ENCODE measurements at regions not wholly inside any gene's neighbourhood (a gene's known extent, or its start where the extent isn't known, plus 50 kb on each side); places are given as distances from the start of the nearest gene placed in this dataset.

DNA sequence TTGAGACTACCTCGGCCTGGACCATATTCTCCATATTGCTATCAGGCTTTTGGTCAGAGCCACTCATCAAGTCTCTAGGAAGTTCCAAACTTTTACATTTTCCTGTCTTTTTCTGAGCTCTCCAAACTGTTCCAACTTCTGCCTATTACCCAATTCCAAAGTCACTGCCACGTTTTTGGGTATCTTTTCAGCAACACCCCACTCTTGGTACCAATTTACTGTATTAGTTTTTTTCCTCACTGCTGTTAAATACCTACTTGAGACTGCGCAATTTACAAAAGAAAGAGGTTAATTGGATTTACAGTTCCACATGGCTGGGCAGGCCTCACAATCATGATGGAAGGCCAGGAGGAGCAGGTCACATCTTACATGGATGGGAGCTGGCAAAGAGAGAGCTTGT is 507.8 kb upstream of the ZNF608 start:
- H3K4me1 ChIP-seq (ENCODE audit: control insufficient read depth, insufficient read depth, low read length, poor library complexity, severe bottlenecking), result no peaks in the 10 kb centered on the region
- no peak for ATAC-seq (ENCODE audit: low read depth in 2 of 2)
- no peaks in the 10 kb centered on the region for H3K36me3 ChIP-seq (ENCODE audit: control insufficient read depth, insufficient read depth, low read length)
- peaks cover 0 to 6% of the 10 kb centered on the region in 2 experiments for H3K9me3 ChIP-seq (ENCODE audit: control insufficient read depth in 2 of 2, low read length in 2 of 2)
- H3K27ac ChIP-seq (ENCODE audit: insufficient read depth, low read length, poor library complexity, severe bottlenecking), result no peak overlapping the region
- Mint-ChIP-seq H3K27me3 (no peaks in the 10 kb centered on the region), H3K4me1 (no peaks in the 10 kb centered on the region), H3K36me3 (no peaks in the 10 kb centered on the region), H3K9me3 (peaks cover 0 to 35% (median 6%) of the 10 kb centered on the region in 7 donors), H3K27ac (no peak overlapping the region), H3K4me3 (no peak overlapping the region)
- H3K27me3 ChIP-seq (ENCODE audit: control insufficient read depth, insufficient read depth, low read length), result no peaks in the 10 kb centered on the region
- H3K4me3 ChIP-seq (ENCODE audit: low read depth, low read length), result no peak overlapping the region
- no peak for DNase-seq

DNA sequence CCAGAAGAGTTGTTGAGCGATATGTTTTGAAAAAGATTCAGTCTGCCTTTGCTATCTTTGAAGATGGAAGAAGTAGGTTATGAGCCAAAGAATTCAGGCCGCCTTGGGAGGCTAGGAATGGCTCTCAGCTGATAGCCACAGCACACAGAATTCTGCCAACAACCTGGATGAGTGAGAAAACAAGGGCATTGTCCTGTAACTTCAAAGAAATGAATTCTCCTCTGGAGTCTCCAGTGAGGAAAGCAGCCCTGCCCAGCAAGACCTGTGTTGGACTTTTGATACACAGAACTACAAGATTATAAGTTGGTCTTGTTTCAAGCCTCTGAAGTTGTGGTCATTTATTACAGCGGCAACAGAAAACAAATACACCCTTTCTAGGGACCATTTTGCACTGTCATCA is 509.9 kb upstream of the ZNF608 start:
- H3K4me3 Mint-ChIP-seq, result no peak overlapping the region
- H3K4me1 Mint-ChIP-seq, result no peaks in the 10 kb centered on the region
- no peaks in the 10 kb centered on the region for H3K27me3 Mint-ChIP-seq
- H3K4me1 ChIP-seq (ENCODE audit: control insufficient read depth, insufficient read depth, low read length, poor library complexity, severe bottlenecking), result no peaks in the 10 kb centered on the region
- H3K27me3 ChIP-seq (ENCODE audit: control insufficient read depth, insufficient read depth, low read length), result no peaks in the 10 kb centered on the region
- H3K27ac ChIP-seq (ENCODE audit: insufficient read depth, low read length, poor library complexity, severe bottlenecking), result no peak overlapping the region
- DNase-seq (no peak), ATAC-seq (ENCODE audit: low read depth in 2 of 2) (no peak)
- H3K9me3 Mint-ChIP-seq, result peaks cover 1 to 37% (median 6%) of the 10 kb centered on the region in 7 donors
- no peaks in the 10 kb centered on the region for H3K36me3 Mint-ChIP-seq
- H3K27ac Mint-ChIP-seq, result no peak overlapping the region
- peaks cover 0 to 6% of the 10 kb centered on the region in 2 experiments for H3K9me3 ChIP-seq (ENCODE audit: control insufficient read depth in 2 of 2, low read length in 2 of 2)
- no peaks in the 10 kb centered on the region for H3K36me3 ChIP-seq (ENCODE audit: control insufficient read depth, insufficient read depth, low read length)
- no peak overlapping the region for H3K4me3 ChIP-seq (ENCODE audit: low read depth, low read length)

DNA sequence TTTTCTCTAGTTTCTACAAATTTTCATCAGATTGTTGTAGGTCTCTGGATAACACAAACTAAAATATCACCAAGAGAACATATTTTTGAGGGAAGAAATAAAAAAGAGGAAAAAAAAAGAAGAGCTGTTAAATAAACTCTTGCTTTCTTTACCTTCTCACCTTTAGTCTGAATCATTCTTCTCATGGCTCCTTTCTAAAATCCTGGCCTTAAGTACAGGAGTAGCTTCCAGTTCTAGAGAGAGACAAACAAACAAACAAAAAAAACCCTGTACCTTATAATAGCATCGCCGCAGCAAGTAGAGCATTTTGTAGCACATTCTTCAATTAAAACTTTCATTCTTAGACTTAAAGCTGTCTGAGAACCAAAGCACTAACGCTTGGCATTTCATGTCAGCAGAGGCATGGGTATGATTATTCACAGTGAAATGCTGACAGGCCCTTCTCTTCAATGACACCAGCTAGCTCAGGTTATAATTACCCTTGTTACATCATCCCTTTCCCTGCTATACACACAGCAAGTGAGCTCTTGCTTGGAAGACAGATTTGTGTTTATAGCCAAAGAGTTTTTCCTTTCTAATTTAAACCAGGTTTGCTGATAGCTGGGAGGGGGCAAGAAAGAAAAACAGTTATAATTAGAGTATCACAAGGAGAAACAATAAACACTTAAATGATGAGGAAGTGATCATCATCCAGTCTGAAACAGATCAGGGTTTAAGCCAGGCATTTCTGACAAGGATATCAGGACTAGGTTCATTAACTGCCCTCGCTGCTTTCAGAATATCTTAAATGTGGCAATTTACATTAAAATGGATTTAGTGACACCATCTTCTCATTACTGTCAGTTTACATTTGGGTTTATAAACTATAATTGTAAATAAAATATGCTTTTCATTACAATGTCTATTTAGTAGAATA is 510.9 kb upstream of the ZNF608 start:
- peaks cover 1 to 36% (median 6%) of the 10 kb centered on the region in 7 donors for H3K9me3 Mint-ChIP-seq
- H3K27ac ChIP-seq (ENCODE audit: insufficient read depth, low read length, poor library complexity, severe bottlenecking), result no peak overlapping the region

DNA sequence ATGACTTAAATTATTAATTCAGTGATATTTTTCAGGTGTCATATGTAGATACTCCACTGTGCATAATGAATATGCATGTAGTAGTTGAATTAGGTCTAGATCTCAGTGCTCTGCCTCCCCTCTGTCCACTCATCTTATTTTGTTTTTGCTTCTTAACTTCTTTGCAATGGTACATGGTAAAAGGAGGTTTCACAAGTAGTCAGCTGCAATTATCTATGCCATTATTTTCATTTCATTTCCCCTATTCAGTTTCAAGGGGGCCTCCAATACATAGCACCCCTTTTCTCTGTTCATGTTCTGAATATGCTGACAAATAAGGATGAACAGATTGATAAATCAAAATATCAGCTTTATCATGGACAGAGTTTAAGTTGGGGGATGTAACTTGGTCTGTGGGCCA is 511.6 kb upstream of the ZNF608 start:
- Histone ChIP-seq H3K4me1 (ENCODE audit: control insufficient read depth, insufficient read depth, low read length, poor library complexity, severe bottlenecking) (no peaks in the 10 kb centered on the region), H3K36me3 (ENCODE audit: control insufficient read depth, insufficient read depth, low read length) (no peaks in the 10 kb centered on the region), H3K27ac (ENCODE audit: insufficient read depth, low read length, poor library complexity, severe bottlenecking) (no peak overlapping the region), H3K9me3 (ENCODE audit: control insufficient read depth in 2 of 2, low read length in 2 of 2) (peaks cover 0 to 6% of the 10 kb centered on the region in 2 experiments), H3K4me3 (ENCODE audit: low read depth, low read length) (no peak overlapping the region), H3K27me3 (ENCODE audit: control insufficient read depth, insufficient read depth, low read length) (no peaks in the 10 kb centered on the region)
- Mint-ChIP-seq H3K36me3 (no peaks in the 10 kb centered on the region), H3K4me3 (no peak overlapping the region), H3K4me1 (no peaks in the 10 kb centered on the region), H3K27ac (no peak overlapping the region), H3K9me3 (peaks cover 1 to 33% (median 6%) of the 10 kb centered on the region in 7 donors), H3K27me3 (no peaks in the 10 kb centered on the region)
- DNase-seq (no peak), ATAC-seq (ENCODE audit: low read depth in 2 of 2) (no peak)

More for the DNA sequence above, 510.9 kb upstream of the ZNF608 start:
- Mint-ChIP-seq H3K27ac (no peak overlapping the region), H3K27me3 (no peaks in the 10 kb centered on the region), H3K36me3 (no peaks in the 10 kb centered on the region), H3K4me1 (no peaks in the 10 kb centered on the region), H3K4me3 (no peak overlapping the region)
- Histone ChIP-seq H3K9me3 (ENCODE audit: control insufficient read depth in 2 of 2, low read length in 2 of 2) (peaks cover 0 to 6% of the 10 kb centered on the region in 2 experiments), H3K27me3 (ENCODE audit: control insufficient read depth, insufficient read depth, low read length) (no peaks in the 10 kb centered on the region), H3K4me3 (ENCODE audit: low read depth, low read length) (no peak overlapping the region), H3K4me1 (ENCODE audit: control insufficient read depth, insufficient read depth, low read length, poor library complexity, severe bottlenecking) (no peaks in the 10 kb centered on the region), H3K36me3 (ENCODE audit: control insufficient read depth, insufficient read depth, low read length) (no peaks in the 10 kb centered on the region)
- DNase-seq (no peak), ATAC-seq (ENCODE audit: low read depth in 2 of 2) (no peak)

DNA sequence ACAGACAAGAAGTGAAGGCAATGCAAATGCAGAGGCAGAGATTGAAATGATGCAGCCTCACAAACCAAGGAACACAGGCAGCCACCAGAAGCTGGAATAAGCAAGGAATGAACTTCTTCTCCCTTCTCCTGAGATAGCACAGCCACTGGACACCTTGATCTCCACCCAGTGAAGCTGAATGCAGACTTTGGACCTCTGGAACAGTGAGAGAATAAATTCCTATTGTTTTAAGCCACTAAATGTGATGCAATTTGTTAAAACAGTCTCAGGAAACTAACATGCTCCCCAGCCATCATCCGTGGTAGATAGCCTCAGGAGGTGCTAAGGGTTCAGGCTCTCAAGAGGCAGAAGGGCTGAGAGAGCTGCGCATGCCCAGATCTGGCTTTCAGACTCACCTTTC is 512.2 kb upstream of the ZNF608 start:
- no peaks in the 10 kb centered on the region for H3K36me3 Mint-ChIP-seq
- Histone ChIP-seq H3K27ac (ENCODE audit: insufficient read depth, low read length, poor library complexity, severe bottlenecking) (no peak overlapping the region), H3K4me1 (ENCODE audit: control insufficient read depth, insufficient read depth, low read length, poor library complexity, severe bottlenecking) (no peaks in the 10 kb centered on the region), H3K36me3 (ENCODE audit: control insufficient read depth, insufficient read depth, low read length) (no peaks in the 10 kb centered on the region), H3K9me3 (ENCODE audit: control insufficient read depth in 2 of 2, low read length in 2 of 2) (peaks cover 0 to 6% of the 10 kb centered on the region in 2 experiments), H3K4me3 (ENCODE audit: low read depth, low read length) (no peak overlapping the region), H3K27me3 (ENCODE audit: control insufficient read depth, insufficient read depth, low read length) (no peaks in the 10 kb centered on the region)
- H3K27ac Mint-ChIP-seq, result no peak overlapping the region
- H3K9me3 Mint-ChIP-seq, result peaks cover 1 to 30% (median 6%) of the 10 kb centered on the region in 7 donors
- no peak for DNase-seq
- H3K4me3 Mint-ChIP-seq, result no peak overlapping the region
- H3K27me3 Mint-ChIP-seq, result no peaks in the 10 kb centered on the region
- no peaks in the 10 kb centered on the region for H3K4me1 Mint-ChIP-seq
- ATAC-seq (ENCODE audit: low read depth in 2 of 2), result no peak

DNA sequence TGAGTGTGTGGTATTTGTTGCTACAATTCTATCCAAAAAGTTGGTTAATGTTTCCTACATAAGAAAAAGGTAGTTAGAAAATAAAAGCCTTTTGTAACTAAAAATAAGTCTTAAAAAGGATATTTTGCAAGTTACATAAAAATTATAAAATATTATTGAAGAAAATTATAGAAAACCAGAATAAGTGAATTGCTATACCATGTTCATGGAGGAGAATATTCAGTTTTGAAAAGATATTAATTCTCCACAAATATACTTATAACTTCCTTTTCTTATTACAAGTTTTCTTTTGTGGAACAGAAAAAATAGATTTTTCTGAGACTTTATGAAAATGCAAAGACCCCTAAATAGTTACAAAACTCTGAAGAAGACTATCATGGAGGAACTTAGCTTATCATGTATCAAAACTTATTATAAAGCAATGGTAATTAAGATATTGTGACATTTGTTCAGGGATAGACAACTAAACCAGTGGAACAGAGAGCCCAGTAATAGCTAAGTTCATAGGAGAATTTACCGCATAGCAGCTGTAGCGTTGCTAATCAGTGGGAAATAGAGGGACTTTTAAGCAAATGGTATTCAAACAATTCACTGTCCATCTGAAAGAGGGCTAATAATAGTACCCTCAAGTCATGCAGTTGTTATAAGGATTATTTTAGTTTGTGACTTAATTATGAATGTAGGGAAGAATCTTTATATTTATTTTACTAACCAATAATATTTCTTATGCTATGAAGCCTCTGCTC is 515.2 kb upstream of the ZNF608 start:
- DNase-seq, result no peak
- Histone ChIP-seq H3K4me1 (ENCODE audit: control insufficient read depth, insufficient read depth, low read length, poor library complexity, severe bottlenecking) (no peaks in the 10 kb centered on the region), H3K27me3 (ENCODE audit: control insufficient read depth, insufficient read depth, low read length) (no peaks in the 10 kb centered on the region), H3K4me3 (ENCODE audit: low read depth, low read length) (no peak overlapping the region), H3K36me3 (ENCODE audit: control insufficient read depth, insufficient read depth, low read length) (no peaks in the 10 kb centered on the region), H3K9me3 (ENCODE audit: control insufficient read depth in 2 of 2, low read length in 2 of 2) (no peaks in the 10 kb centered on the region), H3K27ac (ENCODE audit: insufficient read depth, low read length, poor library complexity, severe bottlenecking) (no peak overlapping the region)
- Mint-ChIP-seq H3K36me3 (no peaks in the 10 kb centered on the region), H3K27ac (no peak overlapping the region), H3K4me1 (no peaks in the 10 kb centered on the region), H3K9me3 (peaks cover 1 to 21% (median 4%) of the 10 kb centered on the region in 7 donors), H3K27me3 (no peaks in the 10 kb centered on the region), H3K4me3 (no peak overlapping the region)
- no peak for ATAC-seq (ENCODE audit: low read depth in 2 of 2)

DNA sequence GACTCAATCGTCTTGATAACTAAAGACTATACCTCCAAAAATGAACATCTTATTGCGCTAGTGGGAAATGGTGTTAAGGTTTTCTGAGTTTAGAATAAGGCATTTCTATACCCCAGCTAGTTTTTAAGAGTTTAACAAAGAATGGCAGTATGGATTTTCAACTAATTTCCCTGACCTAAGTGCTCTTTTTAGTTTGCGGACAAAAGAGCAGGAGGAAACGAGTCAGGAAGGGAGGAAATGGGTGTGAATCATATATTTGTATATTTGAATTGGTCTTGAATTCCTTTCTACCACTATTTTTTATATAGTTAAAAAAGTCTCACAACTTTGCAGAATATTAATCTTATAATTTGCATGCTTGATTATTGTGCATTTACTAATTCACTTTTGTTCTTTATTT is 516.3 kb upstream of the ZNF608 start:
- Histone ChIP-seq H3K4me3 (ENCODE audit: low read depth, low read length) (no peak overlapping the region), H3K27me3 (ENCODE audit: control insufficient read depth, insufficient read depth, low read length) (no peaks in the 10 kb centered on the region), H3K36me3 (ENCODE audit: control insufficient read depth, insufficient read depth, low read length) (no peaks in the 10 kb centered on the region), H3K4me1 (ENCODE audit: control insufficient read depth, insufficient read depth, low read length, poor library complexity, severe bottlenecking) (no peaks in the 10 kb centered on the region), H3K27ac (ENCODE audit: insufficient read depth, low read length, poor library complexity, severe bottlenecking) (no peak overlapping the region), H3K9me3 (ENCODE audit: control insufficient read depth in 2 of 2, low read length in 2 of 2) (no peaks in the 10 kb centered on the region)
- H3K4me3 Mint-ChIP-seq, result no peak overlapping the region
- H3K4me1 Mint-ChIP-seq, result no peaks in the 10 kb centered on the region
- ATAC-seq (ENCODE audit: low read depth in 2 of 2) (no peak), DNase-seq (no peak)
- no peak overlapping the region for H3K27ac Mint-ChIP-seq
- peaks cover 1 to 21% (median 4%) of the 10 kb centered on the region in 7 donors for H3K9me3 Mint-ChIP-seq
- H3K27me3 Mint-ChIP-seq, result no peaks in the 10 kb centered on the region
- no peaks in the 10 kb centered on the region for H3K36me3 Mint-ChIP-seq
